GM21360 (cell line): ENCODE measurements at regions not wholly inside any gene's neighbourhood (a gene's known extent, or its start where the extent isn't known, plus 50 kb on each side); places are given as distances from the start of the nearest gene placed in this dataset.

Experiments used
- ATAC-seq: cut with Tn5 transposase; IDR thresholded peaks from one replicate; pipeline ENCODE4 v1.9.1; 2021; ENCODE audit warnings: mild to moderate bottlenecking, moderate library complexity; ENCODE audit not compliant: unreplicated experiment

DNA sequence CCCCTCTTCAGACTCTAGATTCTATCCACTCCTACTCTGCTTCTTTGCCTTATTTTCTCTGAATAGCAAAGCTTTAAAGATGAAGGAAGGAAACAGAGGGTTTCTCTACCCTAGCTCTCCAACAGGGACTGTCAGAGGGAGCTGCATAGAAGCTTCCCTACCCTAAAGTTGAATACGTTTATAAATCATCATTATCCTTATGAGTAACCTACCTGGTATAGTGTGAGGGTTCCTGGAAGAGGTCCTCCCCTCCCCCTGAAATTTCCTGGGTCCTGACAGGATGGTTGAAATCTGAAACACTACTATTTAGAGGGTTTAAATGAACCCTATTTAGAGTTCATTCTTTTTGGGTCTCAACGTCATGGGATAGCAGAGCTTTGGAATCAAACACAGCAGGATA is 187.0 kb upstream of the RBPJ start:
- ATAC-seq, result no peak

- no peak for ATAC-seq
Measured at GRCh38 chr4:26135331-26135730, 185.5 kb upstream of the RBPJ start.

GRCh38 chr4:26136615-26137014 is 184.2 kb upstream of the RBPJ start:
- ATAC-seq, result no peak

GRCh38 chr4:26137288-26137687 is 183.5 kb upstream of the RBPJ start:
- no peak for ATAC-seq

DNA sequence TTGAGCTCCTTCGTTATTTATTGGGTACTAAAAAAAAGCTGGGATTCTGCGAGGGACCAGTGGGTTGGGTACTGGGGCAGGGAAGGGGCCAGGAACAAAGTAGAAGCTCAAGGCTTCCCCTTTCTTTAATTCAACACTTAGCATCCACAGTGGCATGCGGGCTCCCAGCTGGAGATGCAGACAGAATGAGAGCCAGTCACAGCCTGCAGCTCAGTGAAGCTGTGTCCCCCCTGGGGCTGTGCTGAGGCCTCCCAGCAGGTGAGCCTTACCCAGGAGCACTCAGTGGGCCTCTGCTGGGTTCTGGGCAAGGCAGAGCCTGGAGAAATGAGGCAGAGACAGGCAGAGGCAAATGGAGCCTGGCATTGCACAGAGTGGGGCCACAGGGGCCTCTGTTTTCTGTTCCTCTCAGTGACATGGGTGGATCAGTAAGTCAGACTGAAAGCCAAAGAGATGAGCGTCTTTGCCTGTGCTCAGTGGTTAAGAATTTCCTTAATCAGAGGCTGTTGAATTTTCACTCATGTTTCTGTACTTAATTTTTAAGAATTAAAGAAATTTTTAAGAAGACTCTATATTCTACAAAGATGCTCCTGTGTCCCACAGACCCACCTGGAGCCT is 181.4 kb upstream of the RBPJ start:
- ATAC-seq, result no peak

DNA sequence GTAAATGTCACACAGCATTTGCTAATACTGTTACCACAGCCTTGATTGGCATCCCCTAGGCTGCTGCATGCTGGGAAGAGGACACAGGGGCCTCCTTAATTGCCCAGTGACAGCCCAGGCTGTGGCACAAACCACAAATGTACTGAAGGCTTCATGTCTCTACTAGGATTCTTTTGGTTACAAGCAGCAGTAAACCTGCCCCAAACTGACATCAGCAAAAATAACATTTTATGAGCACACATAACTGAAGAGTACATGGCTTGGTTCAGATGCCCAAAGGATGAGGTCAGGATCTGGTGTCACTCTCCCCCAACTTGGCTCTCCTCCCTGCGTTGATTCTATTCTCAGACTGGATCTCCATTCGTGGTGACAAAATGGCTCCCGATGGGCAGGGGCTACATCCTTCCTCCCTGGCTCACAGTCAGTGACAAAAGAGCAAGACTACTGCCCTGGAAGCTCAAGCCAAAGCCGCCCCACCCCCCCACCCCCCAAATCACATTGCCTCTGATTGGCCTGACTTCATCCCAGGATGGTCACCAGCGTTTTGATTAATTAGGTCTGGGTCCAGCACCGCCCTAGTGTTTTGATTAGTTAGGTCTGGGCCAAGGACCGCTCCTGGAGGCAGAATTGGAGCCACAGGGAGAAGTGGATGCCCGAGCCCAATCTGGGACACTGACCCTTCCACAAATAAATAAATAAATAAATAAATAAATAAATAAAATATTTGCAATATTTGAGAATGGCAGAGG is 180.5 kb upstream of the RBPJ start:
- no peak for ATAC-seq

DNA sequence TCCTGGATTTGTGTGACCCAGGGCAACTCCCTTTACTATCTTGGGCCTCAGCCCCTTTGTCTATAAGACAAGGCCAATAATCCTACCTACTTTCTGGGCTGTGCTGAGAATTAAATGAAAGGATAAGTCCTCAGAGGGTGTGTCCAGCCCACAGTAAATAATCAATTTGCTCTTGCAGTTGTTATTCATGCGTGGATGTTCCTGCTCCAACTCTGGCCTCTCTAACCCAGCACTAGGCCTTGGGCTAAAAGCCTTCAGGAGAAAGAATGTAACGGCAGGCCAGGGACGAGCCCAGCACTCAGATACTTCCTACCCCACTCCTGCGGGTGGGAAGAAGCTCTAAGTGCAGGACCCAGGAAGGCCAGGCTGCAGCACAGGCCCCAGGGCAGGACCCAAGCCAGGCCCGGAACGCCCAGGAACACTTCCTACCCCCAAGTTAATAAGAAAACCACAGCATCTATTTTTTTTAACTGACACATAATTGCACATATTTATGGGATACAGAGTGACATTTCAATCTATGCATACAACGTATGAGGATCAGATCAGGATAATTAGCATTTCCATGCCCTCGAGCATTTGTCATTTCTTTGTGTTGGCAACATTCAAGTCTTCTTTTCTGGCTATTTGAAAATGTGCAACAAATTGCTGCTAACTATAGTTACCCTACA is 179.6 kb upstream of the RBPJ start:
- ATAC-seq, result no peak

GRCh38 chr4:26141911-26142638 is 178.7 kb upstream of the RBPJ start:
- no peak for ATAC-seq

- ATAC-seq, result no peak
Measured at GRCh38 chr4:26144526-26145155, 176.2 kb upstream of the RBPJ start.

- ATAC-seq, result no peak
Measured at GRCh38 chr4:26145212-26145611, 175.6 kb upstream of the RBPJ start.

GRCh38 chr4:26148927-26149326 is 171.9 kb upstream of the RBPJ start:
- no peak for ATAC-seq

DNA sequence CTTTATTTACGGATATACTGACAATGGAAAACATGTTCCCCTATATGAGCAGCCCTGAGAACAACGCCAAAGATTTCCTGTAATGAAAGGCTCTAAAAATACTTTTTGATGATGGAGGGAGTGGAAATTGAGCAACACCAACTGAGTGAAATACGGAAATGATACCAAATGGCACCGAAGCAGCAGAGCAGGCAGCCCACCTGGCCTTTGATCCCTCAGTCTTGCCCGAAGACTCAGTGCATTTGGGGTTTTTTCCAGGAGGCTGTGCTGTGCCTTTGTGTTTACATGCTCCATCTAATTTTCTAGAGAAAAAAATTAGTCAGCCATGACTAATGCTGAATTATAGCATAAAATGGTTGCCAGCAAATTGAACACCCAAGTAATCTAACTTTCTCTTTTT is 169.9 kb upstream of the RBPJ start:
- no peak for ATAC-seq

GRCh38 chr4:26151615-26152014 is 169.2 kb upstream of the RBPJ start:
- ATAC-seq, result no peak

- ATAC-seq, result no peak
Measured at GRCh38 chr4:26152056-26152455, 168.8 kb upstream of the RBPJ start.

DNA sequence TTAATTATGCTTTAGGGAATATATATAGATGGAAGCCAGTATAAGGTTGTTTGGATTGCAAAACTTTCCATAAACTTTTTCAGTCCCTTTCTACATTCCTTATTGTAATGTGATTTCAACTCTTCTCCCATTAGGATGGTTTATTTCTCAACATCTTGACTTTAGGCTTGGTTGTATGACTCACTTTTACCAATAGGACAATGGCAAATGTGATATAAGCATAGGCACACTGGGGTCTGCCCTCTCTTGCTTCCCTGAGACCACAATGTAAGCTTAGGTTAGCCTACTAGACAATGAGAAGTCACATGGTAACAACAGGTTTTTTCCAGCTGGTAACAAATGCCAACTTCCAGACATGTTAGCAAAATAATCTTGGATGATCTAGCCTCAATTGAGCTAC is 163.3 kb upstream of the RBPJ start:
- ATAC-seq, result no peak

GRCh38 chr4:26160591-26160990 is 160.2 kb upstream of the RBPJ start:
- no peak for ATAC-seq

- ATAC-seq, result no peak
Measured at GRCh38 chr4:26161030-26161824, 159.6 kb upstream of the RBPJ start.

DNA sequence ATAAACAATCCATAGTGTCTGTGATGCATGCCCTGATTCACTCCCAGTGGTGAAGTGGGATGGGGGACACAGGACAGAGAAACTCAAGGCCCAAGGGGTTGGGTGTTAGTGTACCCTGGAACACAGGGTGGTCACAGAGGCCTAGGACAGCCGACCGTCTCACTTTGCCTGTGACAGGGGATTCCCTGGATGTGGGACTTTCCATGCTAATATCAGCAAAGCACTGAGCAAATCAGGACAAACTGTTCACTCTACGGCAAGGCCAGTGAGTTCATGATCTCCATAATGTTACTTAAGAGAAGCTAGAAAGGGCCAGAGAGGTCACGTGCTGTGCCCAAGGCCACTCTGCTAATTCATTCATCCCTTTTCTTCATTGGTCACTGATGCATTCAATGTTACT is 158.7 kb upstream of the RBPJ start:
- peak; percentile 67 for ATAC-seq

GRCh38 chr4:26163425-26164362 is 157.1 kb upstream of the RBPJ start:
- no peak for ATAC-seq
